HK-2 (cell line): ENCODE measurements at regions not wholly inside any gene's neighbourhood (a gene's known extent, or its start where the extent isn't known, plus 50 kb on each side); places are given as distances from the start of the nearest gene placed in this dataset.
"Not testable (repeated sequence)": the region's sequence is repeated elsewhere in the genome, so short reads cannot be mapped to it uniquely, and the experiment has no call there.

Experiments used
- DNase-seq: peaks from one replicate; pipeline ENCODE4 v3.0.0-alpha.2; 2018; ENCODE audit not compliant: unreplicated experiment

GRCh38 chr12:107586256-107586970, 99.2 kb upstream of the PWP1 start:
- no peak for DNase-seq

GRCh38 chr12:107590413-107590812, 95.2 kb upstream of the PWP1 start:
- DNase-seq = no peak

GRCh38 chr12:107590814-107591375, 94.7 kb upstream of the PWP1 start:
- DNase-seq = no peak

GRCh38 chr12:107593713-107594381, 91.8 kb upstream of the PWP1 start:
- no peak for DNase-seq

- no peak for DNase-seq
Observed at GRCh38 chr12:107594995-107595394, 90.6 kb upstream of the PWP1 start.

- DNase-seq = no peak
Observed at GRCh38 chr12:107597695-107598410, 87.7 kb upstream of the PWP1 start.

GRCh38 chr12:107598906-107599305, 86.7 kb upstream of the PWP1 start:
- no peak for DNase-seq

GRCh38 chr12:107600581-107601144, 84.9 kb upstream of the PWP1 start:
- no peak for DNase-seq

- no peak for DNase-seq
Observed at GRCh38 chr12:107602446-107602845, 83.2 kb upstream of the PWP1 start.

- no peak for DNase-seq
Observed at GRCh38 chr12:107605293-107605692, 80.3 kb upstream of the PWP1 start.

GRCh38 chr12:107607464-107608392, 77.9 kb upstream of the PWP1 start:
- DNase-seq = peak; percentile 76

- not testable (repeated sequence) for DNase-seq
Observed at GRCh38 chr12:107608779-107609178, 76.8 kb upstream of the PWP1 start.

GRCh38 chr12:107610021-107610859, 75.4 kb upstream of the PWP1 start:
- DNase-seq = peak; percentile 28

GRCh38 chr12:107612508-107612907, 73.1 kb upstream of the PWP1 start:
- DNase-seq = no peak

GRCh38 chr12:107616941-107617340, 68.7 kb upstream of the PWP1 start:
- no peak for DNase-seq

- no peak for DNase-seq
Observed at GRCh38 chr12:107618106-107618505, 67.5 kb upstream of the PWP1 start.

GRCh38 chr12:107619831-107620230, 65.8 kb upstream of the PWP1 start:
- DNase-seq = no peak

GRCh38 chr12:107622001-107622400, 63.6 kb upstream of the PWP1 start:
- DNase-seq = no peak

GRCh38 chr12:107624493-107624892, 61.1 kb upstream of the PWP1 start:
- no peak for DNase-seq

GRCh38 chr12:107631715-107632114, 53.9 kb upstream of the PWP1 start:
- DNase-seq = no peak
